ENCODE measurements at regions not wholly inside any gene's neighbourhood (a gene's known extent, or its start where the extent isn't known, plus 50 kb on each side); places are given as distances from the start of the nearest gene placed in this dataset.

DNA sequence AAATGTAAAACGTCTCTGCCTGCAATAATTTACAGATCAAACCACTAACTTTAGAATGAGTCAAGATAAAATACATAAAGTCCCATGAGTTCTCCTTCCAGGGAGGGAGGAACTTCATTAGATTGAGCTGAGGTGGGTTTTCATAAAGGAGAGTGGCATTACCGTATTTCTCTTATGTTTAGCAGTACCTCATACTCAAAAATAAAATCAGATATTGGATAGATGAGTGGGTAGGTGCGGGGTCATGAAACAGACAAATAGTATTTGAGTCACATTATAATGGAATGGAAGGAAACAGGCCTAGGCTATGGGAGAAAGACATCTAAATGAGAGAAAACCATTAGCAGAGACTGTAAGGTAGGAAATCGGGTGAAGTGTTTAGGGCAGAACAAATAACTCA, 166.1 kb upstream of the SMLR1 start:
- TF ChIP-seq, protein P1, sequence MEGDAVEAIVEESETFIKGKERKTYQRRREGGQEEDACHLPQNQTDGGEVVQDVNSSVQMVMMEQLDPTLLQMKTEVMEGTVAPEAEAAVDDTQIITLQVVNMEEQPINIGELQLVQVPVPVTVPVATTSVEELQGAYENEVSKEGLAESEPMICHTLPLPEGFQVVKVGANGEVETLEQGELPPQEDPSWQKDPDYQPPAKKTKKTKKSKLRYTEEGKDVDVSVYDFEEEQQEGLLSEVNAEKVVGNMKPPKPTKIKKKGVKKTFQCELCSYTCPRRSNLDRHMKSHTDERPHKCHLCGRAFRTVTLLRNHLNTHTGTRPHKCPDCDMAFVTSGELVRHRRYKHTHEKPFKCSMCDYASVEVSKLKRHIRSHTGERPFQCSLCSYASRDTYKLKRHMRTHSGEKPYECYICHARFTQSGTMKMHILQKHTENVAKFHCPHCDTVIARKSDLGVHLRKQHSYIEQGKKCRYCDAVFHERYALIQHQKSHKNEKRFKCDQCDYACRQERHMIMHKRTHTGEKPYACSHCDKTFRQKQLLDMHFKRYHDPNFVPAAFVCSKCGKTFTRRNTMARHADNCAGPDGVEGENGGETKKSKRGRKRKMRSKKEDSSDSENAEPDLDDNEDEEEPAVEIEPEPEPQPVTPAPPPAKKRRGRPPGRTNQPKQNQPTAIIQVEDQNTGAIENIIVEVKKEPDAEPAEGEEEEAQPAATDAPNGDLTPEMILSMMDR (conservative IDR thresholded peaks at IDR 0.05; ENCODE audit: low read depth, low read length): no peak
- DNase-seq (ENCODE audit: low read depth): no peak
- H3K4me3 ChIP-seq (ENCODE audit: low read depth, low read length): no peak overlapping the region

DNA sequence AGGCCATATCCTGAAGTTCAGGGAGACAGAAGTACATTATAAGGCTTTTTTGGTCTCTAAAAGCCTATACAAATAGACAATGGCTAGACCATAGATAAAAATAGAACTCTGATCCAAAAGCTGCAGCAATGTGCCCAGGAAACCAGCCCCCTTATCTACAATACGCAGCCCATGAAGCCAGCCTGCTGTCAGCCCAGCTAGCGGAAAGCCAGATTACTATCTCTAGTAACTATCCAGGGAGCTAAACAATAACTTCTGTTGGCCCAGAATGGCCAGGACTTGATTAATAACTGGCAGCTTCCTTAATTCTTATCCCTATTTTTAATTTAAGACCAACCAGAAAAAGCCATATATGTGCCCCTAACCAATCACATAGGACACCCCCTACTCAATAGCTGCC, 160.4 kb upstream of the SMLR1 start:
- no peak overlapping the region for H3K4me3 ChIP-seq (ENCODE audit: low read depth, low read length)
- DNase-seq (ENCODE audit: low read depth): no peak
- TF ChIP-seq, protein P1 (conservative IDR thresholded peaks at IDR 0.05; ENCODE audit: low read depth, low read length): no peak

DNA sequence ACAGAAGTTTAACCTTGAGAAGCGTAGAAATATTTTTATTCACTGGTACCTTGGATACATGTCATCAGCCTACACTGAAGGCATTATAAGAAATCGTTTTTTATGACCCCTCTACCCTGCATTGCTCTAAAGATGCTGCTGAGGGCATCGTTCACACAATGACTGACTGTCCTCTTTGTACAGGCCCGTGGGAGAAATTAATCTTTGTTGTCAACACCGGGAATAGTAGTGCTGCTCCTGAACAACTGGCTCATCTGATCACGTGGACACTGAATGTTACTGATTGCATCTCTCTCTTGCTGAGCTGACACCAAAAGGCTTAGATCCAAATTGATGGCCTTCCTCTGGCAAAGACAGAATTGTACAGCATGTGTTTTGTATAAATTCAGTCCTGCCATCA, 157.1 kb upstream of the SMLR1 start:
- no peak for DNase-seq (ENCODE audit: low read depth)
- no peak overlapping the region for H3K4me3 ChIP-seq (ENCODE audit: low read depth, low read length)
- TF ChIP-seq, protein P1 (conservative IDR thresholded peaks at IDR 0.05; ENCODE audit: low read depth, low read length): no peak

DNA sequence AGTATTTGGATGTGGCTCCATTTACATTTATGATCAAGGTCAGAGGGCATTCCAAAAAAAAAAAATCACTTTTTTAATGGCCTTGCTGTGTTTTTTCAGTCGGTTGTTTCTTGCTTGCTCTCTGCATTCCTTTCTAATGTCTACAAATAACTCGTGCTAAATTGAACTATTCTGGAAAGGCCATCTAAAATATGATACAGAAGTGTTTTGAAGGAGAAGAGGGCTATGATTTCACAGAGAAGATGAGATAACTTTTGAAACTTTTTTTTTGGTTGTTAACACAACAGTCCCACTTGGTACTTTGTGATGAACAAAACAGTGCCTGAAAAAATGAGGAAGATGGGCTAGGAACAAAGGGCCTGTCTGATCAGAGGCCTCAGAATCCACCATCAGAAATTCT, 156.1 kb upstream of the SMLR1 start:
- TF ChIP-seq, protein P1 (conservative IDR thresholded peaks at IDR 0.05; ENCODE audit: low read depth, low read length): no peak
- no peak for DNase-seq (ENCODE audit: low read depth)
- no peak overlapping the region for H3K4me3 ChIP-seq (ENCODE audit: low read depth, low read length)

DNA sequence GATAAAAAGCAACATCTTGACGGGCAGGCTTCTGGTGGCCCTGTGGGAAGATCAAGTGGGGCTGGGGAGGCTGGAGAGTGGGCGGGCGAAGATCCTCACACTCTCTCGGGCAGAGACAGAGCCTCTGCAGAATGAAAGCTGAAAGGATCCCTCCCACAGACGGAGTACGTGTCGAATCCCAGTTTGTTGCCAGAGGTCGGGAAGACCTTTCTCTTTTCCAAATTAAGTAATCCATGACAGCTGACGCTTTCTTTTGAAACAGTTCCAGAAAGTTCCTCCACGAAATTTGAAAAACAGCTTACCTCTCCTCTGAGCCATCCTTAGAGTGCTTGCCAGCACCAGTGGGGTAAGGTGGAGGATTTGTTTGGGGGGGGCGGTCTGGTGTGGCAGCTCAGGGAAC, 155.6 kb upstream of the SMLR1 start:
- TF ChIP-seq, protein P1 (conservative IDR thresholded peaks at IDR 0.05; ENCODE audit: low read depth, low read length): no peak
- H3K4me3 ChIP-seq (ENCODE audit: low read depth, low read length): no peak overlapping the region
- DNase-seq (ENCODE audit: low read depth): no peak

DNA sequence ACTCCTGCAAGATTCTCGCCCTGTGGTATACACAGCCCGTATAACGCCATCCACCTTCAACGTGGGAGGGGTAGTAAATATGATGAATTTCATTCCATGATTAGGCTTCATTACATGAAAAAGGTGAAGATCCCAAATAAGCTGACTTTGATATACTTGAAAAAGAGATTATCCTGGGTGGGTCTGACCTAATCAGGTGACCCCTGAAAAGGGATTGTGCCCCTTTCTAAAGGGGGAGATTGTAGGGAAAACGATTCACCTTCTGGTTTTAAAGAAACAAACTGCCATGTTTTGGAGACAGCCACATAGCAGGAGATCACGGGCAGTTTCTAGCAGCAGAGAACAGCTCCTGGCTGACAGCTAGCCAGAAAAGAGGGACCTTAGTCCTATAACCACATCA, 155.1 kb upstream of the SMLR1 start:
- no peak for DNase-seq (ENCODE audit: low read depth)
- TF ChIP-seq, protein P1 (conservative IDR thresholded peaks at IDR 0.05; ENCODE audit: low read depth, low read length): no peak
- H3K4me3 ChIP-seq (ENCODE audit: low read depth, low read length): no peak overlapping the region

DNA sequence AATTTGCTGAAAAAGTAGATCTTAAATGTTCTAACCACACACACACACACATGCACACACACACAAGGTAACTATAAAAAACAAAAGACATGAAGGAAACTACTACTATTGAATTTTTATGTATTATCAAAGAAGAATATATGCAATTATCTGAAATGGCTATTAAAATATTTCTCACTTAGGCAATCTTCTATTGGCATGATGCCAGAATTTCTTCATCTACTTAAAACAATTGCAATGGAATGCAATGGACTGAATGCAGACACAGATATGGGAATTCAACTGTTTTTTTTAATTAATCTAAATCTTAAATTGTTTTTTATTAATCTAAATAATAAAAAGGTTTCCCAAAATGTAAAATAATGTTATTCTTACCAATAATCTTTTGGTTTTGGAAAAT, 152.6 kb upstream of the SMLR1 start:
- DNase-seq (ENCODE audit: low read depth): no peak
- TF ChIP-seq, protein P1 (conservative IDR thresholded peaks at IDR 0.05; ENCODE audit: low read depth, low read length): no peak

More for the DNA sequence above, 152.6 kb upstream of the SMLR1 start:
- no peak overlapping the region for H3K4me3 ChIP-seq (ENCODE audit: low read depth, low read length)
